Breast epithelium (tissue), 3 donors: ENCODE measurements at regions not wholly inside any gene's neighbourhood (a gene's known extent, or its start where the extent isn't known, plus 50 kb on each side); places are given as distances from the start of the nearest gene placed in this dataset.

Source experiments
- CTCF ChIP-seq, 3 donors: fragments of 450-650 bp; IDR thresholded peaks; one replicate each; pipeline ENCODE4 v1.5.1; 2016 to 2017; ENCODE audit warnings: antibody characterized with exemption in 3 of 3, mild to moderate bottlenecking in 3 of 3, moderate library complexity in 3 of 3
- POLR2A ChIP-seq: fragments of 450-650 bp; IDR thresholded peaks from one replicate; pipeline ENCODE4 v1.6.1; 2016; ENCODE audit warnings: antibody characterized with exemption, mild to moderate bottlenecking, moderate library complexity
- POLR2AphosphoS5 ChIP-seq, 3 donors: sonication (generic); formaldehyde crosslinking; IDR thresholded peaks; one replicate each; pipeline ENCODE4 v1.6.1; 2017; ENCODE audit warnings: antibody characterized with exemption in 3 of 3

GRCh38 chr22:34738661-34739400, 327.1 kb upstream of the ISX start:
- TF ChIP-seq CTCF (IDR thresholded peaks at IDR 0.05) (no peak), POLR2A (no peak), POLR2AphosphoS5 (IDR thresholded peaks at IDR 0.05) (no peak)
